SJSA1 (cell line): ENCODE measurements at regions not wholly inside any gene's neighbourhood (a gene's known extent, or its start where the extent isn't known, plus 50 kb on each side); places are given as distances from the start of the nearest gene placed in this dataset.
"Not testable (repeated sequence)": the region's sequence is repeated elsewhere in the genome, so short reads cannot be mapped to it uniquely, and the experiment has no call there.

ENCODE experiments used
- DNase-seq, 2 experiments: peaks; one replicate each; pipeline ENCODE4 v3.0.0-alpha.2; 2015 to 2020; ENCODE audit warnings: low spot score in 2 of 2, low read depth in 1 of 2
- H3K27ac ChIP-seq: fragments of 250-450 bp; sonication (Bioruptor Pico); 2 replicates; pipeline ENCODE4 v1.5.1; 2020; ENCODE audit warnings: mild to moderate bottlenecking, moderate library complexity
- H3K27me3 ChIP-seq: fragments of 250-450 bp; sonication (Bioruptor Pico); replicated peaks from 2 replicates; pipeline ENCODE4 v1.5.1; 2020; ENCODE audit warnings: mild to moderate bottlenecking, moderate library complexity
- H3K36me3 ChIP-seq: fragments of 250-450 bp; sonication (Bioruptor Pico); 2 replicates; pipeline ENCODE4 v1.5.1; 2020; ENCODE audit warnings: mild to moderate bottlenecking
- H3K4me1 ChIP-seq: fragments of 250-450 bp; sonication (Bioruptor Pico); replicated peaks from 2 replicates; pipeline ENCODE4 v1.6.1; 2021; ENCODE audit warnings: mild to moderate bottlenecking
- H3K4me3 ChIP-seq: fragments of 250-450 bp; sonication (Bioruptor Pico); 2 replicates; pipeline ENCODE4 v1.5.1; 2020; ENCODE audit warnings: mild to moderate bottlenecking
- H3K9me3 ChIP-seq: fragments of 250-450 bp; sonication (Bioruptor Pico); replicated peaks from 2 replicates; pipeline ENCODE4 v1.5.1; 2020; ENCODE audit warnings: mild to moderate bottlenecking

- no peaks in the 10 kb centered on the region for H3K4me1 ChIP-seq
- no peak for DNase-seq
- no peaks in the 10 kb centered on the region; the same call in 1 of the 2 replicates for H3K9me3 ChIP-seq
- no peaks in the 10 kb centered on the region for H3K36me3 ChIP-seq
- H3K27me3 ChIP-seq = no peaks in the 10 kb centered on the region
- H3K27ac ChIP-seq = no peak overlapping the region
- H3K4me3 ChIP-seq = no peak overlapping the region
Observed at GRCh38 chr6:93703431-93703830, 284.1 kb upstream of the EPHA7 start.

- no peak for DNase-seq
- H3K36me3 ChIP-seq = no peaks in the 10 kb centered on the region
- no peaks in the 10 kb centered on the region for H3K27me3 ChIP-seq
- no peak overlapping the region for H3K27ac ChIP-seq
- H3K9me3 ChIP-seq = no peaks in the 10 kb centered on the region; the same call in none of the 2 replicates
- no peaks in the 10 kb centered on the region for H3K4me1 ChIP-seq
- H3K4me3 ChIP-seq = no peak overlapping the region
Observed at GRCh38 chr6:93701526-93701925, 282.2 kb upstream of the EPHA7 start.

DNA sequence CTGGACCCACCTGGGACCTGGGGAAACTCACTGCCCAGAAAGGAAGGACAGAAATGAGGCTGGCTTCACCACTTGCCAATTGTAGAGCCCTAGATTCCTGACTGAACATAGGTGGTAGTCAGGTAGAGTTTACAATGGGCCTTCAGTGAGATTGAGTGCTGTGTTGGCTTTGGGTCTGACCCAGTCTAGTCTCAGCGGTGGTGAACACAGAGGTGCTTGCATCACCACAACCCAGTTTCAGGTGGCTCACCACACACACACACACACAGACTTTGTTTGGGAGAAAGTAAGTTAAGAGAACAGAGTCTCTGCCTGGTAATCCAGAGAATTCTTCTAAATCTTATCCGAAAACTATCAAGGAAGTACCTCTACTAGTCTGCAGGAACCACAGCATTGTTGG lies 266.1 kb upstream of the EPHA7 start:
- DNase-seq = no peak
- H3K4me1 ChIP-seq = no peaks in the 10 kb centered on the region
- H3K9me3 ChIP-seq = no peaks in the 10 kb centered on the region
- H3K27me3 ChIP-seq = no peaks in the 10 kb centered on the region
- H3K27ac ChIP-seq = no peak overlapping the region
- H3K36me3 ChIP-seq = no peaks in the 10 kb centered on the region
- H3K4me3 ChIP-seq = no peak overlapping the region

- H3K36me3 ChIP-seq = no peaks in the 10 kb centered on the region
- no peak overlapping the region for H3K27ac ChIP-seq
- H3K9me3 ChIP-seq = no peaks in the 10 kb centered on the region
- H3K4me3 ChIP-seq = no peak overlapping the region
- no peaks in the 10 kb centered on the region for H3K27me3 ChIP-seq
- H3K4me1 ChIP-seq = no peaks in the 10 kb centered on the region
- DNase-seq = no peak
Observed at GRCh38 chr6:93684339-93684738, 265.0 kb upstream of the EPHA7 start.

GRCh38 chr6:93679836-93680235 lies 260.5 kb upstream of the EPHA7 start:
- Histone ChIP-seq H3K9me3 (no peaks in the 10 kb centered on the region), H3K27ac (no peak overlapping the region), H3K4me3 (no peak overlapping the region), H3K36me3 (no peaks in the 10 kb centered on the region), H3K4me1 (no peaks in the 10 kb centered on the region), H3K27me3 (no peaks in the 10 kb centered on the region)
- DNase-seq = no peak

- Histone ChIP-seq H3K27ac (no peak overlapping the region), H3K27me3 (no peaks in the 10 kb centered on the region), H3K4me1 (no peaks in the 10 kb centered on the region), H3K9me3 (no peaks in the 10 kb centered on the region), H3K4me3 (no peak overlapping the region), H3K36me3 (no peaks in the 10 kb centered on the region)
- DNase-seq = no peak
Observed at GRCh38 chr6:93678841-93679454, 259.6 kb upstream of the EPHA7 start.

- no peak for DNase-seq
- H3K36me3 ChIP-seq = no peaks in the 10 kb centered on the region
- H3K27me3 ChIP-seq = no peaks in the 10 kb centered on the region
- no peak overlapping the region for H3K4me3 ChIP-seq
- no peaks in the 10 kb centered on the region for H3K4me1 ChIP-seq
- H3K9me3 ChIP-seq = no peaks in the 10 kb centered on the region
- H3K27ac ChIP-seq = no peak overlapping the region
Observed at GRCh38 chr6:93677264-93677965, 258.1 kb upstream of the EPHA7 start.

DNA sequence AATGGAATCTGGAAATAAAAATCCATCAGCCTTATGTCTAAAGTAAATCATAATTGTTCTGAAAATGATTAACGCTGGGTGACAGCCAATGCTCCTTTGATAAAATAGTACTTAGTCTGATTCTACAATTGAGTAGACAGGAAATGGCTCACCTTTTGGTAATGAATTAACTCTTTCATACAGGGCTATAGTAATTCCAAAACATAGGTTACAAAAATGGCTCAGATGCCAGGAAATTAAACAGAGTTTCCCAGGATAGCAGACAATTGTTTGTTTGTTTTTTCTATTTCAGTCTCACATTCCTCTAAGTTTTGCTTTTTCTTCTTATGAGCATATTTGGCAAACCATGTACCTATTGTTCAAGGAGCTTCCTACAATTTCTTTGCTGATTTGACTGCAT lies 257.2 kb upstream of the EPHA7 start:
- Histone ChIP-seq H3K27me3 (no peaks in the 10 kb centered on the region), H3K4me1 (no peaks in the 10 kb centered on the region), H3K36me3 (no peaks in the 10 kb centered on the region), H3K4me3 (no peak overlapping the region), H3K9me3 (no peaks in the 10 kb centered on the region), H3K27ac (no peak overlapping the region)
- DNase-seq = no peak

- Histone ChIP-seq H3K9me3 (no peaks in the 10 kb centered on the region), H3K4me3 (no peak overlapping the region)
- no peak for DNase-seq
Observed at GRCh38 chr6:93675856-93676417, 256.6 kb upstream of the EPHA7 start.

GRCh38 chr6:93663111-93663510 lies 243.8 kb upstream of the EPHA7 start:
- no peak for DNase-seq
- Histone ChIP-seq H3K27ac (no peak overlapping the region), H3K27me3 (no peaks in the 10 kb centered on the region), H3K9me3 (no peaks in the 10 kb centered on the region), H3K4me3 (no peak overlapping the region), H3K36me3 (no peaks in the 10 kb centered on the region), H3K4me1 (no peaks in the 10 kb centered on the region)

More at GRCh38 chr6:93675856-93676417, 256.6 kb upstream of the EPHA7 start:
- Histone ChIP-seq H3K36me3 (no peaks in the 10 kb centered on the region), H3K27ac (no peak overlapping the region), H3K27me3 (no peaks in the 10 kb centered on the region), H3K4me1 (no peaks in the 10 kb centered on the region)

DNA sequence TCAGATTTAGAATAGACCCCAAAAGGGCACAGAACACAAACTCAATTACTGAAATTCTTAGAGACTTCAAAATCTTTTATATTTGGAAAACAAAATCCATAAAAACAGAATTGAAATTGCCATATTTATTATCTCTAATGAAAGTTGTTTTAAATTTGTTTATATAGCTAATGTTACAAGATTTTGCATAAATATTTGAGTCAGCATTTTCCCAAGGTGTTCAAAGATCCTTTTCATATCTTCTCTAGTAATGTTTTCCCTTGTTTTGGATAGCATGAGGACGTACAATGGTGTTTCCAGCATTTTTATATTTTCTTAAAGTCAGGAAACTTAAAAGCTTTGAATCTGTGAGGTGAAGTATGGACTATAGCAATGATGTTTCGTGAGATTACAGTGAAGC lies 235.2 kb upstream of the EPHA7 start:
- no peaks in the 10 kb centered on the region for H3K36me3 ChIP-seq
- no peaks in the 10 kb centered on the region for H3K4me1 ChIP-seq
- no peak overlapping the region for H3K27ac ChIP-seq
- H3K9me3 ChIP-seq = 0 out of 2 replicates have a peak, but pooled peaks cover 2% of the 10 kb centered on the region
- H3K27me3 ChIP-seq = no peaks in the 10 kb centered on the region
- DNase-seq = no peak
- no peak overlapping the region for H3K4me3 ChIP-seq

DNA sequence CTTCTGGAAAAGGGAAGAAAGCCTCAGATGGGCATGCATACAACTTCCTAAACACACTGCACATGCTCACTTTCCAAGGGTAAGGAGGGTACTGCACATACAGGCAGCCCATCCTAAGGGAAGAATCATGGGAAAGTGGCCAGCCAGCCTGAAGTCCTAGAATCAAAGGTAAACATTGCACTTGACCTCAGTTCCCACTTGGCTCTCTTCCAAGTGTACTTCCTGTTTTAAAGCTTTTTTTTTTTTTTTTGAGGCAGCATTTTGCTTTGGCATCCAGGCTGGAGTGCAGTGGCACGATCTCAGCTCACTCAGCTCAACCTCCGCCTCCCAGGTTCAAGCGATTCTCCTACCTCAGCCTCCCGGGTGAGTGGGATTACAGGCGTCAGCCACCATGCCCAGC lies 225.3 kb upstream of the EPHA7 start:
- Histone ChIP-seq H3K4me3 (no peak overlapping the region), H3K4me1 (no peaks in the 10 kb centered on the region)
- DNase-seq = no peak

GRCh38 chr6:93639126-93639525 lies 219.8 kb upstream of the EPHA7 start:
- Histone ChIP-seq H3K4me3 (no peak overlapping the region), H3K36me3 (no peaks in the 10 kb centered on the region), H3K9me3 (no peaks in the 10 kb centered on the region), H3K27me3 (no peaks in the 10 kb centered on the region), H3K4me1 (no peaks in the 10 kb centered on the region), H3K27ac (no peak overlapping the region)
- DNase-seq = no peak

More for the DNA sequence above, 225.3 kb upstream of the EPHA7 start:
- Histone ChIP-seq H3K27ac (no peak overlapping the region), H3K27me3 (no peaks in the 10 kb centered on the region), H3K36me3 (no peaks in the 10 kb centered on the region), H3K9me3 (no peaks in the 10 kb centered on the region; the same call in 1 of the 2 replicates)

DNA sequence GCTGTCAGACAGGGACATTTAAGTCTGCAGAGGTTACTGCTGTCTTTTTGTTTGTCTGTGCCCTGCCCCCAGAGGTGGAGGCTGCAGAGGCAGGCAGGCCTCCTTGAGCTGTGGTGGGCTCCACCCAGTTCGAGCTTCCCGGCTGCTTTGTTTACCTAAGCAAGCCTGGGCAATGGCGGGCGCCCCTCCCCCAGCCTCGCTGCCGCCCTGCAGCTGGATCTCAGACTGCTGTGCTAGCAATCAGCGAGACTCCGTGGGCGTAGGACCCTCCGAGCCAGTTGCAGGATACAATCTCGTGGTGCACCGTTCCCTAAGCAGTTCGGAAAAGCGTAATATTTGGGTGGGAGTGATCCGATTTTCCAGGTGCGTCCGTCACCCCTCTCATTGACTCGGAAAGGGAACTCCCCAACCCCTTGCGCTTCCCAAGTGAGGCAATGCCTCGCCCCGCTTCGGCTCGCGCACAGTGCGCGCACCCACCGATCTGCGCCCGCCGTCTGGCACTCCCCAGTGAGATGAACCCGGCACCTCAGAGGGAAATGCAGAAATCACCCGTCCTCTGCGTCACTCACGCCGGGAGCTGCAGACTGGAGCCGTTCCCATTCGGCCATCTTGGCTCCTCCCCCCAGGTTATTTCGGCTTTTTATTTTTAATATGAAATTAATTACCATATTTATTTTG lies 217.8 kb upstream of the EPHA7 start:
- not testable (repeated sequence) for H3K36me3 ChIP-seq, H3K4me3 ChIP-seq, H3K27ac ChIP-seq, H3K4me1 ChIP-seq, DNase-seq, H3K27me3 ChIP-seq, H3K9me3 ChIP-seq
